A549 (cell line): ENCODE measurements at regions not wholly inside any gene's neighbourhood (a gene's known extent, or its start where the extent isn't known, plus 50 kb on each side); places are given as distances from the start of the nearest gene placed in this dataset.

ENCODE experiments used
- ATAC-seq, 2 experiments: fragments of 200-7000 bp in 1 of 2; fragments of >200 bp in 1 of 2; cut with Nextera tagmentation in 1 of 2; cut with Tn5 transposase in 1 of 2; 3 replicates each; pipeline versions ENCODE4 v1.8.0 to v1.9.1; 2018 to 2020; ENCODE audit warnings: mild to moderate bottlenecking in 1 of 2, moderate library complexity in 1 of 2
- CTCF ChIA-PET: fragments of 300-600 bp; sonication (Branson Sonifier 250); formaldehyde crosslinking; extraction: SDS; loops from one replicate; lab custom pipeline; 2021; ENCODE audit warnings: antibody characterized with exemption, inconsistent platforms; lab: Yijun Ruan, JAX
- POLR2A ChIA-PET: fragments of 350-600 bp; formaldehyde crosslinking; extraction: SDS; loops from one replicate; lab custom pipeline; 2021; ENCODE audit warnings: antibody characterized with exemption, inconsistent platforms; lab: Yijun Ruan, JAX
- DNase-seq, 2 experiments: peaks; one replicate each; pipeline versions ENCODE4 v3.0.0 to v3.0.0-alpha.2; 2011 to 2016; ENCODE audit warnings: low read depth in 1 of 2, low spot score in 1 of 2
- FAIRE-seq: peaks from 2 replicates; lab custom pipeline; 2011; peaks lifted over from hg19 to GRCh38; lab: Jason Lieb, UNC
- H3K27ac ChIP-seq, 2 experiments: fragments of >200 bp; sonication (Bioruptor Twin); formaldehyde crosslinking; 3 replicates each; pipeline ENCODE4 v1.5.1; 2016 to 2017
- H3K4me1 ChIP-seq: fragments of >200 bp; sonication (Bioruptor Twin); formaldehyde crosslinking; 3 replicates; pipeline ENCODE4 v1.6.1; 2016
- H3K4me2 ChIP-seq: fragments of >200 bp; sonication (Bioruptor Twin); formaldehyde crosslinking; 3 replicates; pipeline ENCODE4 v1.6.1; 2016
- H3K4me3 ChIP-seq: fragments of >200 bp; sonication (Bioruptor Twin); formaldehyde crosslinking; 3 replicates; pipeline ENCODE4 v1.5.1; 2016
- H3K9me3 ChIP-seq: fragments of >200 bp; sonication (Bioruptor Twin); formaldehyde crosslinking; 3 replicates; pipeline ENCODE4 v1.6.1; 2016
- CBX2 ChIP-seq: fragments of 200-600 bp; sonication (generic); IDR thresholded peaks from 2 replicates; pipeline ENCODE4 v1.6.1; 2016; ENCODE audit warnings: low read depth, mild to moderate bottlenecking, borderline replicate concordance
- CBX8 ChIP-seq: fragments of 200-600 bp; sonication (generic); IDR thresholded peaks from 2 replicates; pipeline ENCODE4 v1.6.1; 2016
- CHD2 ChIP-seq: fragments of 150-350 bp; IDR thresholded peaks from 2 replicates; pipeline ENCODE4 v1.6.1; 2014; ENCODE audit warnings: low read length; ENCODE audit not compliant: partially characterized antibody
- EHF ChIP-seq: fragments of 250-450 bp; sonication (Bioruptor Pico); IDR thresholded peaks from 2 replicates; pipeline ENCODE4 v1.5.0; 2020; ENCODE audit warnings: mild to moderate bottlenecking
- FOSL2 ChIP-seq, 2 experiments: fragments of 450-650 bp in 1 of 2; fragments of >200 bp in 1 of 2; sonication (Bioruptor Twin) in 1 of 2; formaldehyde crosslinking; IDR thresholded peaks; 2 replicates each; pipeline versions ENCODE4 v1.5.0 to v1.6.1; 2016 to 2020; ENCODE audit warnings: mild to moderate bottlenecking in 1 of 2, moderate library complexity in 1 of 2
- FOXS1 ChIP-seq: fragments of 250-450 bp; sonication (Bioruptor Pico); IDR thresholded peaks from 2 replicates; pipeline ENCODE4 v1.5.0; 2020; ENCODE audit warnings: mild to moderate bottlenecking, moderate library complexity
- GATA3 ChIP-seq: IDR thresholded peaks from 2 replicates; pipeline ENCODE4 v1.6.1; 2012; ENCODE audit warnings: borderline replicate concordance
- HOXA7 ChIP-seq: fragments of 250-450 bp; sonication (Bioruptor Pico); IDR thresholded peaks from 2 replicates; pipeline ENCODE4 v1.5.0; 2020; ENCODE audit warnings: mild to moderate bottlenecking, moderate library complexity
- HOXB5 ChIP-seq: fragments of 250-450 bp; sonication (Bioruptor Pico); IDR thresholded peaks from 2 replicates; pipeline ENCODE4 v1.5.0; 2020; ENCODE audit warnings: mild to moderate bottlenecking, moderate library complexity
- JUN ChIP-seq, 2 experiments: fragments of >200 bp; sonication (Bioruptor Twin); formaldehyde crosslinking; IDR thresholded peaks; 2 replicates in 1 of 2; 3 replicates in 1 of 2; pipeline ENCODE4 v1.6.1; 2016 to 2017
- MAFK ChIP-seq: fragments of 450-650 bp; IDR thresholded peaks from 2 replicates; pipeline ENCODE4 v1.6.1; 2014; ENCODE audit not compliant: partially characterized antibody
- MAZ ChIP-seq: fragments of 150-350 bp; IDR thresholded peaks from 2 replicates; pipeline ENCODE4 v1.6.1; 2014; ENCODE audit warnings: antibody characterized with exemption, low read depth, low read length, borderline replicate concordance
- MYC ChIP-seq: IDR thresholded peaks from 2 replicates; pipeline ENCODE4 v1.6.1; 2012; ENCODE audit warnings: mild to moderate bottlenecking, inconsistent platforms, low read length, improper control_type of control experiment, borderline replicate concordance
- NFE2L2 ChIP-seq: fragments of 150-350 bp; conservative IDR thresholded peaks from 2 replicates; pipeline ENCODE4 v1.6.1; 2014; ENCODE audit warnings: low read length
- NPAS2 ChIP-seq: fragments of 250-450 bp; sonication (Bioruptor Pico); IDR thresholded peaks from 2 replicates; pipeline ENCODE4 v1.8.0; 2022; ENCODE audit warnings: mild to moderate bottlenecking, moderate library complexity, borderline replicate concordance
- NR3C1 ChIP-seq: fragments of >200 bp; sonication (Bioruptor Twin); formaldehyde crosslinking; IDR thresholded peaks from 3 replicates; pipeline ENCODE4 v1.6.1; 2017
- POLR2A ChIP-seq: IDR thresholded peaks from 2 replicates; pipeline ENCODE4 v1.6.1; 2012; ENCODE audit warnings: mild to moderate bottlenecking, low read length
- POLR2AphosphoS2 ChIP-seq: conservative IDR thresholded peaks from 2 replicates; pipeline ENCODE4 v1.6.1; 2012; ENCODE audit warnings: low read length, improper control_type of control experiment, inconsistent platforms
- RARB ChIP-seq: fragments of 250-450 bp; sonication (Bioruptor Pico); IDR thresholded peaks from 2 replicates; pipeline ENCODE4 v1.8.0; 2021; ENCODE audit warnings: mild to moderate bottlenecking, moderate library complexity
- RCOR1 ChIP-seq: fragments of 150-350 bp; IDR thresholded peaks from 2 replicates; pipeline ENCODE4 v1.6.1; 2014; ENCODE audit warnings: antibody characterized with exemption, low read length, low read depth
- RNF2 ChIP-seq: fragments of 200-600 bp; sonication (generic); IDR thresholded peaks from 2 replicates; pipeline ENCODE4 v1.6.1; 2016; ENCODE audit warnings: low read depth, mild to moderate bottlenecking, antibody characterized with exemption, moderate library complexity, borderline replicate concordance
- SMC3 ChIP-seq: fragments of >200 bp; sonication (Bioruptor Twin); formaldehyde crosslinking; IDR thresholded peaks from 3 replicates; pipeline ENCODE4 v1.6.1; 2018; ENCODE audit warnings: inconsistent platforms
- ZC3H11A ChIP-seq: fragments of 450-650 bp; IDR thresholded peaks from 2 replicates; pipeline ENCODE4 v1.6.1; 2014; ENCODE audit warnings: antibody characterized with exemption, mild to moderate bottlenecking
- ZFP36 ChIP-seq: fragments of 450-650 bp; IDR thresholded peaks from 2 replicates; pipeline ENCODE4 v1.6.1; 2014; ENCODE audit warnings: borderline replicate concordance; ENCODE audit not compliant: partially characterized antibody
- ZNF302 ChIP-seq: fragments of 250-450 bp; sonication (Bioruptor Pico); IDR thresholded peaks from 2 replicates; pipeline ENCODE4 v1.9.0; 2021; ENCODE audit warnings: inconsistent platforms, mild to moderate bottlenecking, moderate library complexity
- WGBS: methylation state at CpG from one replicate; pipeline ENCODE4 v1.1.6; 2017; ENCODE audit errors: missing lambda C conversion rate; 5-methylcytosine and 5-hydroxymethylcytosine counted together
- TF ChIP-seq, protein P1 (sequence below): IDR thresholded peaks from 2 replicates; pipeline ENCODE4 v1.6.1; 2012; ENCODE audit warnings: low read depth, borderline replicate concordance
- TF ChIP-seq, protein P2 (sequence below): fragments of >200 bp; sonication (Bioruptor Twin); formaldehyde crosslinking; IDR thresholded peaks from 3 replicates; pipeline ENCODE4 v1.5.1; 2016
- TF ChIP-seq, protein P3 (sequence below): fragments of 150-350 bp; IDR thresholded peaks from 2 replicates; pipeline ENCODE4 v1.6.1; 2014; ENCODE audit warnings: low read depth, mild to moderate bottlenecking, low read length
- TF ChIP-seq, protein P4 (sequence below): fragments of 250-450 bp; sonication (Bioruptor Pico); IDR thresholded peaks from 2 replicates; pipeline ENCODE4 v1.5.0; 2020; ENCODE audit warnings: low read depth, mild to moderate bottlenecking, moderate library complexity
- TF ChIP-seq, protein P5 (sequence below): fragments of >200 bp; sonication (Bioruptor Twin); formaldehyde crosslinking; IDR thresholded peaks from 3 replicates; pipeline ENCODE4 v1.6.1; 2016

DNA sequence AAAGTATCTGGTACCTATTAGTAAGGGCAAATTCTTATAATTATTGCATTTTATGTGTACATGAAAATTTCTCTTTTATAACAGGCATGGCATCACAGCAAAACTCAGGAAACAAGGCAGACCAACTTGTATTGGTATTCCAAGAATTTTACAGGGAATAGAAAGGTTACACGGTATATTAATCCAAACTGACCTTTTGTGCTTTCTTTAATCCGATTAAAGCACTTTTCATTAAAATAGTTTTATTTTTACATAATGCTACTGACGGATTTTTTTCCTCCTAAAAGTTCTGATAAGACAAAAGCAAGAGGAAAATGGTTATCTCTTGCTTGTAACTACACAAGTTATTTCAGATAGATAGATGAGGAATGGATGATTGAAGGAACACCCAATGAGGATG is 137.0 kb upstream of the SLCO3A1 start:
- ChIA-PET POLR2A (no interaction called here), CTCF (no interaction called here)
- 1% methylated on average over 3 of the region's 3 CpGs for WGBS

DNA sequence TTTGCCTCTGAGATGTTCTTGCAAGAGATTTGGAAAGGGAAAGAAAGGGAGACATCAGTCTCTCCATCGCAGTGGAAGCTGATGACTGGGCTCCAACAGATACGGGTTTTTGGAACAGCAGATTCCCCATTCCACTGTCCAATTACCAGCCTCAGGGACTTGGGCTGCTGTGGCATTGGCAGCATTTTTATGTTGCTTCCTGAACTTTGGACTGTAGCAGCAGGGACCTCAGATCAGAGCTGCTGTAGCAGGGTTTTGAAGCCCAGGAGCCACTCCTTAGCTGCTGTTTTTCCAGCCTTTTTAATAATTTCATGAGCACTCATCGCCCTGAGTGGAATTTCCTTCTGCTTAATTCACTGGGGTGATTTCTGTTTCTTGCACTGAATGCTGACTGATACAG is 135.7 kb upstream of the SLCO3A1 start:
- Histone ChIP-seq H3K4me1 (no peaks in the 10 kb centered on the region), H3K9me3 (no peaks in the 10 kb centered on the region), H3K4me2 (no peak overlapping the region), H3K4me3 (no peak overlapping the region), H3K27ac (no peak overlapping the region)
- CTCF ChIA-PET: interaction anchor here (1.6 kb wide), 1 partner anchor 10 kb away, joined by 3 read pairs; no protein-coding TSS in a partner anchor
- no peak for FAIRE-seq
- TF ChIP-seq ZC3H11A: no peak
- no peak for TF ChIP-seq CBX2
- TF ChIP-seq, protein P1, sequence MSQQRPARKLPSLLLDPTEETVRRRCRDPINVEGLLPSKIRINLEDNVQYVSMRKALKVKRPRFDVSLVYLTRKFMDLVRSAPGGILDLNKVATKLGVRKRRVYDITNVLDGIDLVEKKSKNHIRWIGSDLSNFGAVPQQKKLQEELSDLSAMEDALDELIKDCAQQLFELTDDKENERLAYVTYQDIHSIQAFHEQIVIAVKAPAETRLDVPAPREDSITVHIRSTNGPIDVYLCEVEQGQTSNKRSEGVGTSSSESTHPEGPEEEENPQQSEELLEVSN: no peak
- TF ChIP-seq FOSL2 (IDR thresholded peaks at IDR 0.05): no peak
- no peak for TF ChIP-seq FOSL2 (CRISPR knock-in tag; IDR thresholded peaks at IDR 0.05)
- TF ChIP-seq RNF2: no peak
- TF ChIP-seq EHF: no peak
- TF ChIP-seq HOXB5 (CRISPR knock-in tag): no peak
- no peak for TF ChIP-seq NFE2L2
- TF ChIP-seq CBX8: no peak
- TF ChIP-seq, protein P2, sequence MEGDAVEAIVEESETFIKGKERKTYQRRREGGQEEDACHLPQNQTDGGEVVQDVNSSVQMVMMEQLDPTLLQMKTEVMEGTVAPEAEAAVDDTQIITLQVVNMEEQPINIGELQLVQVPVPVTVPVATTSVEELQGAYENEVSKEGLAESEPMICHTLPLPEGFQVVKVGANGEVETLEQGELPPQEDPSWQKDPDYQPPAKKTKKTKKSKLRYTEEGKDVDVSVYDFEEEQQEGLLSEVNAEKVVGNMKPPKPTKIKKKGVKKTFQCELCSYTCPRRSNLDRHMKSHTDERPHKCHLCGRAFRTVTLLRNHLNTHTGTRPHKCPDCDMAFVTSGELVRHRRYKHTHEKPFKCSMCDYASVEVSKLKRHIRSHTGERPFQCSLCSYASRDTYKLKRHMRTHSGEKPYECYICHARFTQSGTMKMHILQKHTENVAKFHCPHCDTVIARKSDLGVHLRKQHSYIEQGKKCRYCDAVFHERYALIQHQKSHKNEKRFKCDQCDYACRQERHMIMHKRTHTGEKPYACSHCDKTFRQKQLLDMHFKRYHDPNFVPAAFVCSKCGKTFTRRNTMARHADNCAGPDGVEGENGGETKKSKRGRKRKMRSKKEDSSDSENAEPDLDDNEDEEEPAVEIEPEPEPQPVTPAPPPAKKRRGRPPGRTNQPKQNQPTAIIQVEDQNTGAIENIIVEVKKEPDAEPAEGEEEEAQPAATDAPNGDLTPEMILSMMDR: no peak
- no peak for TF ChIP-seq MAFK
- TF ChIP-seq NPAS2 (CRISPR knock-in tag): no peak
- no peak for TF ChIP-seq SMC3
- TF ChIP-seq, protein P3, sequence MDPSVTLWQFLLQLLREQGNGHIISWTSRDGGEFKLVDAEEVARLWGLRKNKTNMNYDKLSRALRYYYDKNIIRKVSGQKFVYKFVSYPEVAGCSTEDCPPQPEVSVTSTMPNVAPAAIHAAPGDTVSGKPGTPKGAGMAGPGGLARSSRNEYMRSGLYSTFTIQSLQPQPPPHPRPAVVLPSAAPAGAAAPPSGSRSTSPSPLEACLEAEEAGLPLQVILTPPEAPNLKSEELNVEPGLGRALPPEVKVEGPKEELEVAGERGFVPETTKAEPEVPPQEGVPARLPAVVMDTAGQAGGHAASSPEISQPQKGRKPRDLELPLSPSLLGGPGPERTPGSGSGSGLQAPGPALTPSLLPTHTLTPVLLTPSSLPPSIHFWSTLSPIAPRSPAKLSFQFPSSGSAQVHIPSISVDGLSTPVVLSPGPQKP: no peak
- 0% methylated on average over 3 of the region's 3 CpGs for WGBS
- POLR2A ChIA-PET: no interaction called here
- DNase-seq: no peak
- no peak for ATAC-seq

More for the DNA sequence above, 137.0 kb upstream of the SLCO3A1 start:
- DNase-seq: no peak
- Histone ChIP-seq H3K4me3 (no peak overlapping the region), H3K27ac (no peak overlapping the region), H3K4me2 (no peak overlapping the region), H3K9me3 (no peaks in the 10 kb centered on the region), H3K4me1 (no peaks in the 10 kb centered on the region)
- TF ChIP-seq FOXS1 (CRISPR knock-in tag): no peak
- no peak for TF ChIP-seq ZNF302 (CRISPR knock-in tag)
- no peak for TF ChIP-seq MYC
- no peak for TF ChIP-seq HOXA7 (CRISPR knock-in tag)
- TF ChIP-seq, protein P4, sequence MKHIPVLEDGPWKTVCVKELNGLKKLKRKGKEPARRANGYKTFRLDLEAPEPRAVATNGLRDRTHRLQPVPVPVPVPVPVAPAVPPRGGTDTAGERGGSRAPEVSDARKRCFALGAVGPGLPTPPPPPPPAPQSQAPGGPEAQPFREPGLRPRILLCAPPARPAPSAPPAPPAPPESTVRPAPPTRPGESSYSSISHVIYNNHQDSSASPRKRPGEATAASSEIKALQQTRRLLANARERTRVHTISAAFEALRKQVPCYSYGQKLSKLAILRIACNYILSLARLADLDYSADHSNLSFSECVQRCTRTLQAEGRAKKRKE (CRISPR knock-in tag): no peak
- no peak for TF ChIP-seq POLR2A
- no peak for ATAC-seq
- no peak for FAIRE-seq

DNA sequence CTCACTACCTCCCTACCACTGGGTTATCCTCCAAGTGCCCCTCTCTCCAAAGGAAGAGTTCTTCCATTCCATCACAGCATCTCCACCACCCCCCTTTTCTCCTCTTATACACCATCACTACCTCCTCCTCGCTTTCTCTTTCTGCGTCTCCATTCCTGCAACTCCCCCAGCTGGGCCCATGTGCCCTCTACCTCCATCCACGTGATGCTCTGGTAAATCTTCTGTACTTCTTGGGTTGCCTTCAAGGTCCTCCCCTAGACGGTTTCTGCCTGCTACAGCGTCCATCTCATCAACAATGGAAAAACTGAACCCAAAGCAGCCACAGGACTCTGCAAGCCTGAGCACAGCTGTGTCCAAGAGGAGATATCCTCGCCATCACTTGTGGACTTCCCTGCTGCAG is 129.5 kb upstream of the SLCO3A1 start:
- POLR2A ChIA-PET: no interaction called here
- Histone ChIP-seq H3K4me3 (no peak overlapping the region), H3K4me1 (no peaks in the 10 kb centered on the region), H3K27ac (no peak overlapping the region), H3K4me2 (no peak overlapping the region), H3K9me3 (no peaks in the 10 kb centered on the region)
- WGBS: 15% methylated on average over 6 of the region's 6 CpGs
- FAIRE-seq: no peak
- no peak for ATAC-seq
- CTCF ChIA-PET: interaction anchor here (1.0 to 2.4 kb wide), 2 partner anchors 18 to 40 kb away, joined by 3 to 18 read pairs; no protein-coding TSS in a partner anchor
- DNase-seq: no peak
- TF ChIP-seq RCOR1: no peak
- no peak for TF ChIP-seq FOXS1 (CRISPR knock-in tag)
- TF ChIP-seq NR3C1: no peak
- TF ChIP-seq, protein P5, sequence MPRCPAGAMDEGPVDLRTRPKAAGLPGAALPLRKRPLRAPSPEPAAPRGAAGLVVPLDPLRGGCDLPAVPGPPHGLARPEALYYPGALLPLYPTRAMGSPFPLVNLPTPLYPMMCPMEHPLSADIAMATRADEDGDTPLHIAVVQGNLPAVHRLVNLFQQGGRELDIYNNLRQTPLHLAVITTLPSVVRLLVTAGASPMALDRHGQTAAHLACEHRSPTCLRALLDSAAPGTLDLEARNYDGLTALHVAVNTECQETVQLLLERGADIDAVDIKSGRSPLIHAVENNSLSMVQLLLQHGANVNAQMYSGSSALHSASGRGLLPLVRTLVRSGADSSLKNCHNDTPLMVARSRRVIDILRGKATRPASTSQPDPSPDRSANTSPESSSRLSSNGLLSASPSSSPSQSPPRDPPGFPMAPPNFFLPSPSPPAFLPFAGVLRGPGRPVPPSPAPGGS: no peak
- no peak for TF ChIP-seq RARB (CRISPR knock-in tag)
- no peak for TF ChIP-seq MAFK
- no peak for TF ChIP-seq MAZ
- TF ChIP-seq HOXB5 (CRISPR knock-in tag): no peak
- TF ChIP-seq JUN (IDR thresholded peaks at IDR 0.05): no peak
- TF ChIP-seq POLR2AphosphoS2: no peak
- TF ChIP-seq FOSL2 (IDR thresholded peaks at IDR 0.05): no peak
- no peak for TF ChIP-seq FOSL2 (CRISPR knock-in tag; IDR thresholded peaks at IDR 0.05)
- TF ChIP-seq GATA3: no peak
- TF ChIP-seq ZFP36: no peak
- no peak for TF ChIP-seq CBX2
- TF ChIP-seq CHD2: no peak
